AG08396 (cell line): ENCODE measurements at regions not wholly inside any gene's neighbourhood (a gene's known extent, or its start where the extent isn't known, plus 50 kb on each side); places are given as distances from the start of the nearest gene placed in this dataset.
A peak's percentile ranks its signal among the peaks of the same experiment; 100 is the strongest.

Experiments used
- DNase-seq: peaks from one replicate; pipeline ENCODE4 v3.0.0; 2012; ENCODE audit warnings: low spot score, mixed read lengths

DNA sequence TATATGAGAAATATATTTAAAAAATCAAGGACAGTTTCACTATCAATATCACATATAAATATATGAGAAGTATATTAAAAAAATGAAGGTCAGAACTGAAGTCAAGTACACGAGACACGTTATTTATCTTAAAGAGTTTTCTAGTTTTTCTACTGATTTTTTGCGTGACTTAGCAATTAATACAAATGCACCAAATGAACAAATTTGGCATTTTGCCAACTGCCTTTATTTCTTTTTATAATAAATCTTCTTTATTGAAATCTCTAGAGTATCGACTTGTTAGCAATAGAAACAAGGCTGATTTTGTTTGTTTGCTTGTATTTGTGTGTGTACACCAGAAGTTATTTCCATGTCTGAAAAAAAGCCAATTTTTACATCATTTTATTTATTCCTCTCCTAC is 1684.7 kb upstream of the RAG2 start:
- no peak for DNase-seq

DNA sequence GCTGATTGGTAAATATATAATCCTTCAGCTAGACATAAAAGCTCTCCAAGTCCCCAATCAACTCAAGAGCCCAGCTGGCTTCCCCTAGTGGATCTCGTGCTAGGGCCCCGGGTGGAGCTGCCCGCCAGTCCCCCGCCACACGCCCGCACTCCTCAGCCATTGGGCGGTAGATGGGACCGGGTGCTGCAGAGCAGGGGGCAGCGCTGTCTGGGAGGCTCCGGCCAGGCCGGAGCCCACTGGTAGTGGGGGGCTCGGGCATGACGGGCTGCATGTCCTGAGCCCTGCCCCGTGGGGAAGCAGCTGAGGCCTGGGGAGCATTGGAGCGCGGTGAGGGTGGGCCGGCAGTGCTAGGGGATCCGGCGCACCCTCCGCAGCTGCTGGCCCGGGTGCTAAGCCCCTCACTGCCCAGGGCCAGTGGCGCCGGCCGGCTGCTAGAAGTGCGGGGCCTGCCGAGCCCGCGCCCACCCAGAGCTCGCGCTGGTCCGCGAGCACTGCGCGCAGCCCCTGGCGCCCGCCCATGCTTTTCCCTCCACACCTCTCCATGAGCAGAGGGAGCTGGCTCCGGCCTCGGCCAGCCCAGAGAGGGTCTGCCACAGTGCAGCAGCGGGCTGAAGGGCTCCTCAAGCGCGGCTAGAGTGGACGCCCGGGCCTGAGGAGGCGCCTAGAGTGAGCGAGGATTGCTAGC is 1680.6 kb upstream of the RAG2 start:
- DNase-seq = no peak

GRCh38 chr11:38274031-38274430 is 1676.0 kb upstream of the RAG2 start:
- no peak for DNase-seq

- no peak for DNase-seq
Measured at GRCh38 chr11:38272376-38272775, 1674.3 kb upstream of the RAG2 start.

DNA sequence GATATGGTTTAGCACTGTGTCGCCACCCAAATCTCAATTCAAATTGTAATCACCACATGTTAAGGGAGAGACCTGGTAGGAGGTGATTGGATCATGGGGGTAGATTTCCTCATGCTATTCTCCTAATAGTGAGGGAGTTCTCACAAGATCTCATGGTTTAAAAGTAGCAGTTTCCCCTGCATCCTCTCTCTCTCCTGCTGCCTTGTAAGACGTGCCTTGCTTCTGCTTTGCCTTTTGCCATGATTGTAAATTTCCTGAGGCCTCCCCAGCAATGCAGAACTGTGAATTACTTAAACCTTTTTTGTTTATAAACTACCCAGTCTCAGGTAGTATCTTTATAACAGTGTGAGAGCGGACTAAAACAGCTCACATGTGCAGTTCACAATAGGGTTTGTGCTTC is 1668.7 kb upstream of the RAG2 start:
- no peak for DNase-seq

DNA sequence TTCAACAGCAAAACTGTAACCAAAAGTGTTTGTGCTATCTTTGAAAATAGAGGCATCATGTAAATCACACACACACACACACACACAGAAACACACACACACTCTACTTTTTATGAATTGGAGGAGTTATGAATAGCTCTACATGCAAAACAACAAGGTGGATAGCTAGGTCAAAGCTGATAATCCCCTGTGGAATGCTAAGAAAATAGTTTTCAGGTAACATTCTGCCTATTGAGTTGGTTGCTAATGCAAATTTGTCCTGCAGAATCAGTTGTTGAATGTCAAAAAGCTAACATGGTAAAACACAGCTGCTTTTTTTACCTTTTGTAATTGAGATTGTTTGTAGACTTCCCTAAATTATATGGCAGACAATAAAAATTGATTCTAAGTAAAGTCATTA is 1658.4 kb upstream of the RAG2 start:
- DNase-seq = no peak

GRCh38 chr11:38254913-38255312 is 1656.9 kb upstream of the RAG2 start:
- no peak for DNase-seq

DNA sequence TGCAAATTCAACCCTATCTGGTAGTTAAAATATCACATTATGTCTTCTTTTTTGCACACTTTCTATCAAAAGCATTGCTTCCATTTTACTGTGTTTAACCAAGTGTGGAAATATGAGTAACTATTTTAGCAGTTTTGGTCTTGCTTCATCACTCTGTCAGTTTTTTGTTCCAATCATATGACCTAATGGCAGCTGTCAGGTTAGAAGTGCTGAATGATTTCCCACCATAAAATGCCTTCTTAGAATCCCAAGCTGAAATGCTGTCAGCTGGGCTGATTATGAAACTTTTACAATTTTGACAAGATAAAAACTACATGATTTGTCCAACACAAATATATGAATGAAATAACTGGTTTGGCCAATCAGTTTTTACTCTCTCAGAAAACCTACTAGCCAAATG is 1654.6 kb upstream of the RAG2 start:
- DNase-seq = no peak

DNA sequence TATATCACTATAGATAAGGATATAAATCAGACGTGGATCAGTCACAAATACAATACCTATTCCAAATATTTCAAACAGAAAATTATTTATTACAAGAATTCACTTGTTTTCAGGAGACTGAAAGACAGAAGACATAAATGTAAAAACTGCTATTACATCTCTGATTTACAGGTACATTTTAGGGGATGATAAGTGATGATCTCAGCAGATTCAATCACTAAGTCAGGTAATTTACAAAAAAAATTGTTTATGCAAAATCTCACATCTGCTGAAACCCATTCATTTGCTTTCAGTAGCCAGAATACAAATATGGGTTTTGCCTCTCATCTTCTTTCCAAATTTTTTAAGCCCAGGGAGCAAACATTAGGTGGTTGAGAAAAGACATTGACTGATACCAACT is 1648.4 kb upstream of the RAG2 start:
- DNase-seq = no peak

DNA sequence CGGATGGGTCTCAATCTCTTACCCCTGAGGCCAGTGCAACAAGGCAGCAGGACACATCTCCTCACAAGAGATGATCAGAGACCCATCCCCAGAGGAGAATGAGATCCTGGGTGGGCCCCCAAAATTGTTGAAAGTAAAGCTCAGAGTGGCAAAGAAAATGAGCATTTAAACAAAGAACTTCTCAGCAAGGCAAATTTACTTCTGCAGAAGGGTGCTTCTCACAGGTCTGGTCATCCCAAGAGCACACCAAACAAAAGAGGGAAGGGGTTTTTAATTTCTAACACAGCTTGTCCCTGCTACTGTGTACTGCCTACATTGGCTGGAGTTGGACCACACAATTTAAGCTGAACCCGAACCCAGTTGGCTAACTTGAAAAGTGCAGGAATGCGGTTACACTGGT is 1628.6 kb upstream of the RAG2 start:
- no peak for DNase-seq

GRCh38 chr11:38221295-38221694 is 1623.3 kb upstream of the RAG2 start:
- DNase-seq = no peak

DNA sequence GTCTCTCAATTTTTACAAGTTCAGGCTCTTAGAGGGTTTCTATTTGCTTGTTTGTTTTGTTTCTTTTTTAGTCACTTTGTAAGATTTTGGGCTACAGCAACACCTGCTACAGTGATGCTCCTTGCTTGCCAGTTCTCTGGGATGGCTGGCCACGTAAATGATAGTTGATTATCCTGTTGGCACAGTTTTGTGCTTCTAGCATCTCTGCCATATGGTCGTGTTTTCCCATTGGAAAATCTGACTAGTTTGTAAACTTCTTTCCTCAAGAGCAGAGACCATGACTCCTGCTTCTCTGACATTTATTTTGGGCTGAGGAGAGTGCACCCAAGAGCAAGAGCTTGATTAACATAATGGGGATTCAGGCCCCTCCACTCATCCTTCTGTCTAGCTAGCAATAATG is 1621.6 kb upstream of the RAG2 start:
- no peak for DNase-seq

DNA sequence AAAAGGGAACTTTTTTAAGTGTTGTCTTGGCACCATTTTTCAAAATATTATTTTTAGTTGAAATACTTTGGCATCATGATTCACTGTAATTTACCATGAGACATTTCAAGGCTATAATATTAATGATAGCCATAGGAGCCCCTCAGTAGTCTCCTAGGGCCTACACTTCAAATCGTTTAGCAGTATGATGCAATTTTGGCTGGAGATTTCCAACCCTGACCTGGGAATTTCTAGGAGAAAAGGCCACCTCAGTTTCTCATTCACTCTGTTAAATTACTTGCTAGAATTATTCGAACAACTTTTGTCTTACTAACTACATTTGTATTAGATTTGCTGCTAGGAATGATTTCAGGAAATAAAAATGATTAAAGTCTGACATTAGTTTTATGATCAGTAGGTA is 1610.9 kb upstream of the RAG2 start:
- DNase-seq = no peak

DNA sequence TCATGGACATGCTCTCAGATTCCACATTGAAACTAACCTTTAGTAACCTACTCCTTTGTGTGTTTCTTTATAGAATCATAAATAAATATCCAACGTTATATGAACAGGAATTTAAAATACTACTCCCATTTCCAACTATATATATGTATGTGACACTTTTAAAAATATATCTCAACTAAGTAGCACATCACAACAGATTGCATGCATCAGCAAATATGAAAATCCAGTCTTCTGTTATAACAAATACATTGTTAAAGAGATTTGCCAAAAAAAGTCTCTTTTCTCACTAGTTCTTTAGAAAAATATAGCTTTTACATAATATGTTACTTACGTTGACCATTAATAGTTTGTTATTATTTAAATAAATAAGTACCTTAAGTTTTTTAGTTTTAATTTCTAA is 1608.6 kb upstream of the RAG2 start:
- no peak for DNase-seq

DNA sequence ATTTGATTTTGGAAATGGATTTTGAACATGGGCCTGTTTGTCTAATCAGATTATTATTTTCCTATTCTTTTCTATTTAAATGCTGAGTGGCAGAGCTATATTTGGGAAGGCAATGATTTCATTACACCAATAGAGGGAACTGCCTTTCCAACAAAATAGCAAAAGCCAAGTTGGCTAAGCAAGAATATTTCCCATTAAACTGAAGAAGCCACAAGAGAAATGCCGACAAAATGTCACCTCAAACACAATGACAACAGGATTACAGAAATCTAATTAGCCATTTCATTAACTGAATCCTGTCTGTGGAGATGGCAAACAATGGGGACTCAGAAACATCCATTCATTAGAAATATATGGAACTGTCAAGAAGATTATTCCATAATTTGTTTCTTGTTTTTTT is 1593.1 kb upstream of the RAG2 start:
- DNase-seq = no peak

DNA sequence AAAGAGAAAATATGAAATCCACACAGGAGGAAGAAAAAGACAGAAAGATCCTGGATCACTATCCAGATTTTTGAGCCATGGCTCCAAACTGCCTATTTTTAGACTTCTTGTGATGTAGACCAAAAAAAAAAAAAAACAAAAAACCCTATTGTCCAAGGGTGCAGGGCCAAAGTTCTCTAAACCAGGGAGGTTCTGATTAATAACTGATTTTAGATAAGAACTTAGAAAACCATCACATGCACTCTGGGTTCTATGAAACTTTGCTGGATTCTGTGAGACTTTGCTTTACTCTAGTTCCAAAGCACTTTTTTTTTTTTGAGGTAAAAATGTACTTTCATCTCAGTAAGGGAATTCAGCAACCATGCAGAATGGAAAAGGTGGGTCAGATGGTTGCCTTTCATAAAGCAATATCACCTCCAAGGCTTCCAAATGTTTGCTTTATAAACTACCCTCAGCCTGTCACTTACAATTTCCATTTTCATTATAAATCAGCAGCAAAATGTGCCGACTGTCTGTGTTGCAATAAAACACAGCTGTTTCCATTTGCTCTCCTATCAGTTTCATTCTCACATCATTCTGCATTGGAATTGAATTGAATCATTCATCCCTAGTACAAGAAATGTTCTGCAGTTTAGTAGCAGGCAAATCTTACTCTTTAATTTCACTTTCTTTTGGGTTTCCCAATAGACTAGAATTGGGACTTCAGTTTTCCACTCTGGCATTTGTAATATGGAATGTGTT is 1584.3 kb upstream of the RAG2 start:
- DNase-seq = no peak

DNA sequence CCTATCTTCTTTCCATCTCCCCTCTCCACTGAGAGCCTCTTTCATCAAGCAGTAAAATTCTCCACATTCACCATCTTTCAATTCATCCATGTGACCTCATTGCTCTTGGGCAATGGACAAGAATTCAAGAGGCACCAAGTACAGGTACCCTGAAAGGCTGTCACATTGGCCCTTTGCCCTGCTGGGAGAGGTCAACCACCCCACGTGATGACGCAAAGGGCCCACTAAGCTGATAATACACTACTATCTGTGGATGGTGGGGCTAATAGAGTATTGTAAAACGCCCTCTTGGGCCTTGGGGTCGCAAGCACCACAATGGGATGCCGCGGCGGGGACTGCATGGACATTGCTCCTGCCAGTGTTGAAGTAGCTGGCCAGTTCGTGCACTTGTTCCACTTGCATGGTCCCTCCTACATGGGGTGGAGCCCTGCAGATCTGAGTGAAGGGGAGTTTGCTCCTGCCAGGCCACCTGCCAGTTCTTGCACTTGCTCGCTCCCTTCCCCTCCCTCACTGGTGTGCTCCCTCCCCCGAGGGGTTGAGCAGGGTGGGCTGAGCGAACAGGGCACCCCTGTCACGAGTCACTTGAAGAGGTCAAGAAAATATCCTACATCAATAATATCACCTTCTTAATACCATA is 1578.8 kb upstream of the RAG2 start:
- DNase-seq = no peak

DNA sequence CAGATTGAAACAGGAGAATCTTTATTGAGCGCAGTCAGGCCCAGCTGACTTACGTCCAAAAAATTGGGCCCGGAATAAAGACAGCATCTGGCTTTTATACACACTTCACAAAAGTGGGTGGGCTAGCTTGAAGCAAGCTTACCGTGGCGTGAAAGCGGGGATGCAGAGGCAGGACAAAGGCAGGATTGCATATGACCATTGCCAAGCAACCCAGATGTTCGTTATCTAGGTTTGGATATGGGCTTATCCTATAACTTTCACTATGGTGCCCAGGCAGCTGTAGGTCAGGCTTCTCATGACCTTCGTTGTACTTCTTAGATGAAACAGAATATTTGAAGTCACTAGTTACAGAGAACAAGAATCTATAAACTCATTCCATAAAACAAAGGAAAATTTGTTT is 1575.6 kb upstream of the RAG2 start:
- DNase-seq = no peak

GRCh38 chr11:38169286-38169685 is 1571.2 kb upstream of the RAG2 start:
- DNase-seq = peak; percentile 11

DNA sequence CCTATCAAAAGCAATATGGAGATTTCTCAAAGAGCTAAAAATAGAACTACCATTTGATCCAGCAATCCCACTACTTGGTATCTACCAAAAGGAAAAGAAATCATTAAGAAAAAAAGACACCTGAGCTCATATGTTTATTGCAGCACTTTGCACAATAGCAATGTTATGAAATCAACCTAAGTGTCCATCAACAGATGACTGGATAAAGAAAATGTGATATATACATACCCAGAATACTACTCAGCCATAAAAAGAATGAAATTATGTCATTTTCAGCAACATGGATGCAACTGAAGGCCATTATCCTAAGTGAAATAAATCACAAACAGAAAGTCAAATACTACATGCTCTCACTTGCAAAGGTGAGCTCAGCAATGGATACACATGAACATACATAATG is 1565.5 kb upstream of the RAG2 start:
- no peak for DNase-seq

- no peak for DNase-seq
Measured at GRCh38 chr11:38160433-38160832, 1562.4 kb upstream of the RAG2 start.

- DNase-seq = no peak
Measured at GRCh38 chr11:38159038-38159437, 1561.0 kb upstream of the RAG2 start.

DNA sequence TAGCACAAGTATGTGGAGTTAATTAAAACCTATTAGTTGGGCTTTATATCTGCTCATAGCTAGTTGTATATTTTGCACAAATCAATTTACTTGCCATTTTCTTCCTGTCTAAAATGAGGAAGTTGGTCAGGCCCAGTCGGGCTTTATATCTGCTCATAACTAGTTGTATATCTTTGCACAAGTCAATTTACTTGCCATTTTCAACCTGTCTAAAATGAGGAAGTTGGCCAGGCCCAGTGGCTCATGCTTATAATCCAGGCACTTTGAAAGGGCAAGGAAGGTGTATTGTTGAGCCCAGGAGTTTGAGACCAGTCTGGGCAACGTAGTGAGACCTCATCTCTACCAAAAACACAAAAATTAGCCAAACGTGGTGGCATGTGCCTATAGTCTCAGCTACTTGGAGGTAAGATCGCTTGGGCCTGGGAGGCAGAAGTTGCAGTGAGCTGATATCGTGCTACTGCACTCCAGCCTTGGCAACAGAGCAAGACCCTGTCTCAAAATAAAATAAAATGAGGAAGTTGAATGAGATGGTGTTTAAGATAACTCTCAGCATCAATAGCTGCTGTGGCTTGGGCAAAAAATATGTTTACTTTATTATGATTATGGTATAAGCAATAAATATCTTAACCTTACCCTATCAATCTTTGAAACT is 1558.6 kb upstream of the RAG2 start:
- no peak for DNase-seq
